ENCODE measurements at regions not wholly inside any gene's neighbourhood (a gene's known extent, or its start where the extent isn't known, plus 50 kb on each side); places are given as distances from the start of the nearest gene placed in this dataset.

GRCh38 chr2:2938481-2938880 is 439.1 kb downstream of the EIPR1 start:
- TF ChIP-seq CTCF (IDR thresholded peaks at IDR 0.05) (no peak), EZH2 (IDR thresholded peaks at IDR 0.05; ENCODE audit: borderline replicate concordance, insufficient read depth, low read depth, low read length, poor library complexity, severe bottlenecking) (no peak)
